GM21576 (cell line): ENCODE measurements at regions not wholly inside any gene's neighbourhood (a gene's known extent, or its start where the extent isn't known, plus 50 kb on each side); places are given as distances from the start of the nearest gene placed in this dataset.

Experiments
- ATAC-seq: cut with Tn5 transposase; IDR thresholded peaks from one replicate; pipeline ENCODE4 v1.9.1; 2021; ENCODE audit warnings: mild to moderate bottlenecking, moderate library complexity; ENCODE audit not compliant: unreplicated experiment

GRCh38 chr7:15870347-15870746, 183.9 kb upstream of the MEOX2 start:
- ATAC-seq: no peak

GRCh38 chr7:15867441-15867840, 181.0 kb upstream of the MEOX2 start:
- ATAC-seq: no peak

DNA sequence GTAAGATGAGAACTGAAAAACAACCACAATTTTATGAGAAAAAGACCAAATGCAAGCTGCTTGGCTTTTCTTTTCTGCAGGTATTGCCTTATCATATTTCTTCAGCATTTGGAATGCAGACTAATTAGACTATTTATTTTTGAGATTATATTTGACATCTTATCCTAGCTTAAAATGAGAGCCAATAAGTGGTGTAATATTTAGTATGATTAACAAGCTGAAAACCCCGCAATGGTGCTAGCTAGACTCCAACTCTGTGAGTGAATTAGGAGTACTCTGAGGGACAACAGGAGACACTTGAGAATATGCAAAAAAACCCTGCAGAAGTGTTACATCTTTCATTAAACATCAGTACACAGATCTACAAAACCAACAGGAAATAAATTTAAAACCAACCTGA, 180.3 kb upstream of the MEOX2 start:
- ATAC-seq: no peak

GRCh38 chr7:15864626-15864991, 178.1 kb upstream of the MEOX2 start:
- no peak for ATAC-seq

DNA sequence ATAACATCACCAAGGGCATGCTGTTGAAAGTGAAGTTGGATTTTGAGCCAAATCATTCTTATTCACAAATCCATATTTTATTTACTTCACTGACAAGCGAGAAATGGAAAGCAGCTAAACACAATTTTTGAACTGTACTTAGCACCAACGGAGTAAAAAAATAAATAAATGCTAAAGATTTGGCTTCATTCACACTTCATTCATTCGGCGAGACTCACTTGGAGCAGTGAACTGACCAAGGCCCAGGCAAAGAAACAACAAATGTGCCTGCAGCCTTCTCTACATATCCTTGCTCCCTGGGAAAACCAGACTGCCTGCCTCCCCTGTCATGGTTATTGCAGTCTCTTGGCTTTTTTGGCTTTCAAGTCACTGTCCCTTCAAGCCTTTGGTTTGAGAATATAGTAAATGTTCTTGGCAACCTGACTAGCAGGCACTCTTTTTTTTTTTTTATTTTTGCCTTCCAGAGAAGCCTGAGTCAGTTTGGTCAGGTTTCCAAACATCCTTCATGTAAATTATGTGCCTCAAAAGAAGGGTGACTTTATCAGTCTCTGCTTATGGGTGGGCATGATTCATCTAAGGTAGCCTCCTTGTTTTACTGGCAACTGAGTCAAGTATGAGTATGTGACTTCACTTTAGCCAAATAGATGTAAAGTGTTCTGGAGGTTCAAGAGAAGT, 177.6 kb upstream of the MEOX2 start:
- no peak for ATAC-seq

DNA sequence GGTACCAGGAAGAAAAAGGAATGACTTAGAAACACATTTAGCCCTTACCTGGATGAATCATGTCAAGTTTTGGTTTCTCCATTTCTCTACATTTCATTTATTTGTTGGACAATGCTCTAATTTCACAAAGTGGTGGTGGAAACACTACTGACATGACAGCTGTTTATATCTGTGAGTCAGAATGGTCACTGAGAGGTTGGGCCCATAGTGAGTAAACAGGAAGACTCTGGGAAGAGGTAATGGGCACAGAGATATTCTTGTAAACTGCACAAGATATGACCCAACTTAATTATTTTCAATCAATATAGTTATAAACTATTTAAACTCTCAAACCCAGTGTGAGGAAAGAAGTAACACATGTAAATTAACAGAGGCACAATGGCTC, 176.3 kb upstream of the MEOX2 start:
- no peak for ATAC-seq

DNA sequence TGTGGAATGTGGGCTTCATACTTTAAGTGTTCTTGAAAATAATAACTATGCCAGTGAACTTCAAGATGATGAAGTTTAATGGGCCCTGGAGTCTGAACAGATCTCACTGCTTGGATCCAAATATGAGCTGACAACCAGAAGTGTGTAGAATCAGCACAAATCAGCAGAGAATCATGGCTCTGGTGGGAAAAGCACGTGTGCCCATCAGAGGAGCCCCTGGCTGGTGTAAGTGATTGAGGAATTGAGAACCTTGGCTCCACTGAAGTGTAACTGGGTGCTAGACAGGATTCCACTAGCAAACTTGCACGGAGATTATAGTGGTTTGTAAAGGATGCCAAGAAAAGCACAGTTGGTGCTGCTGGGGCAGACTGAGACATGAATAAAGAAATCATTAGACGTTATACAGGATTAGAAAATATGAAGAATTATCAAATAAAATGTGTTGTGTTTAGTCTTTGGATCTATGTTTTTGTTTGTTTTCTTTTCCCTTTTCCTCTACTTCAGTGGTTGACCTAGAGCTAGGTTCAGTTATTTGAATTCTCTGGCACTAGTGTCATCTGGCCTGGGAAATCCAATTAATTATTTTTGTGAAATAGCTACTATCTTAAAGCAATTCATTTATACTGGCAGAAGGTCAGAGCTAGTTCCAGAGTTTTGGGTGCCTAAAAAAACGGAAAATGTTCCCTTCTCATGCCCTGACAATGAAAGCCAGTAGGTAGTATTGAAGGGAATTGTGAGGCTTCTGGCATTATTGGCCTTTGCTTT, 175.7 kb upstream of the MEOX2 start:
- ATAC-seq: no peak

DNA sequence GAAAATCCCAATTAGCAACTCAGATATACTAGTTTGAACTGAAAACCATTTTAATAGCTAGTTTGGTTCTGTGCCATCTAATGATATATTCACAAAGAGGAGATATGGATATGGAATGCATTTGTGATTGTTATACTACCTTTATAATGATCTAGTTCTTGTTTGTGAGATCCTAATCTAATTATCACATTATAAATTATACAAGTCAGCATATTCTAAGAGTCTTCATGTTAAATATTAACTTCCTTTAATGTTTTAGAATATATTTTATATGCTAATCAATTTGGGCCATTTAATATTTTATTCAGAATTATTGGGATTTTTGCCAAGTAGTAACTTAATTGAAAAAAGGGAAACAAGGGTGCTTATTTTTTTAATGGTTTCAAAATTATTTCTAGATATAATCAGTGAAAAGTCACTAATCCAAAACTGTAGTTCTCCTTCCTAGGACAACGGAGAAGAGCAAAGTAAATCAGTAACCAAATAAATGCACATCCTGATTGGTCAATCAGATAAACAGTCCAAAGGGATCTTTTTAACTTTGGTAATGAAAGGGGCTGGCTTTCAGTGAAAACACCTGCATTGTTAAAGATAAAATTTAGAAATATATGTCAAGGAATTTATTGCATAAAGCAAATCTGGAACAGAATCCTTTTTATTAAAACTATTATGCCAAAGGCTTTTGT, 173.9 kb upstream of the MEOX2 start:
- ATAC-seq: no peak

DNA sequence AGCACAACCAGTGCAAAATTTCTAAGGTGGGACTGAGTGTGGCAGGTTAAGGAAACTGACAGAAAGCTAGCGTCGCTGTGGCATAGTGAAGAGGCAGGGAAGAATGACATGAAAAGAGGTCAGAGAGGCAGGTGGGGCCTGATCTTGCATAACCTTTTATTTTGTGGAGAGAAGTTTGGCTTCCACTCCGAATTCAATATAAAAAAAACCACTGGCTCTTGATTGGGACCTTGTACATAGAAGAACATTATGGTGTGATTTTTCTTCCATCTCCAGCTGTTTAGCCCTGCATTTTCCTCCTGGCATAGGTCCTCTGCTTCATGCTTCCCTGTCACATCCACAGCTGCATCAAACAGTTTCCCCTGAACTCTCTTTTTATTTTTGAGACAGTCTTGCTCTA, 170.5 kb upstream of the MEOX2 start:
- no peak for ATAC-seq

DNA sequence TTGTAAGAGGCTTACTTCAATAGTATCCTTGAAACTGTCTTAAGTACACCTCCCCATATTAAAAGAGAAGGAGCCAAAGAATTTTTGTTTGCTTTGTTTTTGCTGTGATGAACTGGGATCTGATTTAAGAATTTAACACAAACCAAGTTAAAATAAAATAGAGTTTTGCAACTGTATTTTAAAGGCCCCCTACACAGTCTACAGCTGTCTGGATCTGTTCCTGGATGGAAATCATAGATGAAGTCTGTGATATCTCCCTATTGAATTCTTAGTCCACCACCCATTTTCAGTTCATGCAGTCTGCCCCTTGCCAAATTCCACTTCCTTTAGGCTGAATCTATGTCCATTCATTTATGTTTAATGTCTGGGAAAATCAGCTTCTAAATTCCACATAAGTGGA, 169.8 kb upstream of the MEOX2 start:
- ATAC-seq: no peak

- ATAC-seq: no peak
Observed at GRCh38 chr7:15855525-15856109, 169.1 kb upstream of the MEOX2 start.

GRCh38 chr7:15854841-15855524, 168.5 kb upstream of the MEOX2 start:
- no peak for ATAC-seq

DNA sequence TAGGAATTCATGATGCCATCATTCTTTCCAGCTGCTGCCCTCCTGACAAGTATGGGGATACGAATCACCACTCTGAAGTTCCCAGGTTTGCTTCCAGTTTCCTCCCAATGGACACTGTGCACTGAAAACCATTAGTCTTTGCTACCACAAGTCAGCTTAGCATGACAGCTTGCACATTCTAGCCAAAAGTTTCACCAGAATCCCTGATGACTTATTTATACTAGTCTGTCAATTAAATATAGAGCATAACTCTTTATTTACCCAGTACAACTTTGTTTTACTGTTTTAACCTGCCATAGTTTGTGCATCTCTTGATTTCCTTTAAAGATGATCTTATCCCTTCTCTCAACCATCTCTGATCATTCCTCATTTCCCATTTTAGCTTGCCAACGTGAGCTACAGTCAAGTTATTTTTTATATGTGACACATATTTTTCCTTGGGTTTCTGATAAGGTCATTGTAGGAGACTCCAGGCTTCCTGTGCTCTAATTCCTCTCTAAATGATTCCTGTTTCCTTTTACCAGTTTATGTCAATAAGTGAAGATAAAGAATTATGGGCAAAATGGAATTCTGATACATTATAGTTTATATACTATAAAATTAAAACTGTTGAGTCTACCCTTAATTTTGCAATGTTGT, 167.5 kb upstream of the MEOX2 start:
- no peak for ATAC-seq

- no peak for ATAC-seq
Observed at GRCh38 chr7:15851201-15851600, 164.7 kb upstream of the MEOX2 start.

DNA sequence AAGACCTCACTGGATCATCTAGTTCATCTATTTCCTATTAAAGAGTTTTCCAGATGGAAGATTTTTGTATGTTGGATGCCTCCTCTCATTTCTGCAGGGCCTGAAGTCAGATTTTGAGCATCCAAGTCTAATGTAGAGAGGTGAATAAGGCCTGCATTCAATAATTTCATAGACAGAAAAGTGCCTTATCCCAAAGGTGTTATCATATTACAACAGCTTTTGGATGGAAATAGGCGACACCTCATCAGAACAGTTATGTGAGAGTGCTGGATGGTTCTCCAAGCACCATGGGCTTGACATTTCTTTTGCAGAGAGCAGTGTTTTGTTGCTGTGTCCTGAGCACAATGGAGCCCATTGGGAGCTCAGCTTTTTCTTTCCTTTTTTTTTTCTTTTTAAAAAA, 162.4 kb upstream of the MEOX2 start:
- ATAC-seq: no peak

DNA sequence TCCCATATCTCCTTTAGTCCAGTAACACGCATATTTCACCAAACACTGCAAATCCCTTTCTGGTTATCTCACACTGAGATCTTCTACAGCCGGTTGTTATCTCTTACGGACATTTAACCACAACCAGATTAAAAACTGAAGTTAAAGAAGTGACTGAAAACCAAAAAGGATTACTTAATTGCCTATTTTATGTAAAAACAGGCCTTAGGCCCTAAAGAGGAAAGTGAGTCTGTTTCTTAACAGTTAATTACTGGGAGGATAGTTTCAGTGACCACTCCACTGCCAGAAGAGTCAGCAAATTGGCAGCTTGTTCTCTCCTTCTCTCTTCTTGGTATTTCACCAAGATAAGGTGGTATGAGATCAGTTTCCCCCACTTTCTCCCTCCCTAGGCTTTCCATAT, 161.9 kb upstream of the MEOX2 start:
- no peak for ATAC-seq

GRCh38 chr7:15845868-15846267, 159.4 kb upstream of the MEOX2 start:
- ATAC-seq: no peak

- ATAC-seq: no peak
Observed at GRCh38 chr7:15845461-15845860, 159.0 kb upstream of the MEOX2 start.

- ATAC-seq: no peak
Observed at GRCh38 chr7:15839416-15840100, 153.1 kb upstream of the MEOX2 start.

- ATAC-seq: no peak
Observed at GRCh38 chr7:15838265-15838664, 151.8 kb upstream of the MEOX2 start.
